CD4-positive, alpha-beta T cell treated with Interleukin-17A for 4 hours (primary cell): ENCODE measurements at regions not wholly inside any gene's neighbourhood (a gene's known extent, or its start where the extent isn't known, plus 50 kb on each side); places are given as distances from the start of the nearest gene placed in this dataset.

Experiments used
- DNase-seq: peaks from one replicate; pipeline ENCODE4 v3.0.0-alpha.2; 2020; ENCODE audit warnings: mixed read lengths

DNA sequence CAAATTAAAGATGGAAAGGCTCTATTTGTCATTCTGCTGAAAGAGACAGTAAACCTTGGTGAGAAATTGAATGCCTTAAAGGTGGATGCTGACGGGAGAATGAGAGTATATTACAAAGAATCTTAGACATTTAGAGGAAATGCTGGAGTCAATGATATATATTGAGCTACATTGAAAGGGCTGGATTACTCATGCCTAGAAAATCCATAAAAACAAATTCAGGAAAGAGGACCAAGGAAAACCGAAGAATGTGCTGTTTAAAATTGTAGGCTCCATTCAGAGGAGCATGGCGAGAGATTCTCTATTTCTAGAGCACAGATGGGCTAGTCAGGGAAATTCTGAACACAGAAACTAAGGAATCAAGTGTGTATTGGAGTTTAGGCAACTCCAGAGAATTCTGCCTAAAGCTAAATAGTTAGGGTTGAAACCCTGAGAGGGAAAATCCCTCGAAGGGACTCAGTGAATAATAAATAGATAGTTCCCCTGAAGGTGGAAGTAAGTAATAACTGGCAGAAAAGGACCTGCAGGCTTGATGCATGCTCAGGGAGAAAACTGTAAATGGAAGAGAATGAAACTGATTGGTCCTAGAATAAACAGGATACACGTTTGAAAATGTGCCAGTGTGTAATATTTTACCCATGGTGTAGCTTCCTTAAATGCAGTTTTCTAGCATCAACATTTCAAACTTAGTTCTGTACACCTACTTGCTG is 1532.4 kb upstream of the TENM3 start:
- DNase-seq = no peak

DNA sequence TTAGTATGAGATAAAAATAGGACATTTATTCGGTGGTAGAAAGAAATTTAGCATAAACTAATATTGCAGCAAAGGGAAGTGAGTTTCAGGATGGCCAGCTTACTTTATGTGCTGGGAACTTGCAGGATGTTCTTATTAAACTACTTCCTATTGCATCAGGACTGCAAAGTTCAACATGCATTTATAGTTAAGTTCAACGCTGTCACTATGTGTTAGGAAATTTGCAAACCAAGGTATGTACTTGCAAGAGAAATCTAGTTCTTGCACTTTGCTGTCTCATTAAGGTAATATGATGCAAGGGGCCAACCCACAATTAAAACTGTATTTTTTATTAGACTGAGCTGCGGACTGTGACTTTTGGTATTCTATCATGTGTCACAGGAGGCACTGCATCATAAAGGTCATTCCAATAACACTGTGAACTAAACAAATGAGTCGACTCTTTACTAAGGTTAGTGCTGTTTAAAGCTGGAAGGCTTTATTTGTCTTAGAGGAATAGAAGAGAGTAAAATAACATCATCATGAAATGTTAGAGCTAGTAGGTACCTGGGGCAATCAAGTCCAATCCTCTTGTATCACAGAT is 1525.7 kb upstream of the TENM3 start:
- no peak for DNase-seq

DNA sequence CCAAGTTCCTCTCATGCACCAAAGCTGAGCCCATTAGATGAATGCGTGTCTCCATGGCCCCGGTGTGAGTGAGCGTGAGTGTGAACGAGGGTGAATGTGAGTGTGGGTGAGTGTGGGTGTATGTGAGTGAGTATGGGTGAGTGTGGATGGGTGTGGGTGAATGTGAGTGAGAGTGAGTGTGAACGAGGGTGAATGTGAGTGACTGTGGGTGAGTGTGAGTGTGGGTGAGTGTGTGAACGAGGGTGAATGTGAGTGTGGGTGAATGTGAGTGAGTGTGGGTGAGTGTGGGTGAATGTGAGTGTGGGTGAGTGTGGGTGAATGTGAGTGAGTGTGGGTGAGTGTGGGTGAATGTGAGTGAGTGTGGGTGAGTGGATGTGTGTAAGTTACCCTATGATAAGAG is 1521.8 kb upstream of the TENM3 start:
- DNase-seq = no peak

DNA sequence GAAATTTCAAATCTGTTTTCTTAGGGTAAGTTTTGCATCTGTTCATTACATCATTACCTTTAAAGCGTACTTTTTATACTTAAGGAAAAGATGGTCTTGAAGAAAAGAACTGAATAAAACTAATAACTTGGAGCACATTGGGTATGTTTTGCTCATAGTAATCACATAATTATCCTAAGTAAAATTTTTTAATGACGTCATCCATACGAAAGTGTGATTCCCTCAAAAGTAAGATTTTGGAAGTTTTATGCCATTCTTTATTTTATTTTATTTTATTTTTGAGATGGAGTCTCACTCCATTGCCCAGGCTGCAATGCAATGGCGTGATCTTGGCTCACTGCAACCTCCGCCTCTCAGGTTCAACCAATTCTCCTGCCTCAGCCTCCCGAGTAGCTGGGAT is 1516.6 kb upstream of the TENM3 start:
- DNase-seq = no peak

DNA sequence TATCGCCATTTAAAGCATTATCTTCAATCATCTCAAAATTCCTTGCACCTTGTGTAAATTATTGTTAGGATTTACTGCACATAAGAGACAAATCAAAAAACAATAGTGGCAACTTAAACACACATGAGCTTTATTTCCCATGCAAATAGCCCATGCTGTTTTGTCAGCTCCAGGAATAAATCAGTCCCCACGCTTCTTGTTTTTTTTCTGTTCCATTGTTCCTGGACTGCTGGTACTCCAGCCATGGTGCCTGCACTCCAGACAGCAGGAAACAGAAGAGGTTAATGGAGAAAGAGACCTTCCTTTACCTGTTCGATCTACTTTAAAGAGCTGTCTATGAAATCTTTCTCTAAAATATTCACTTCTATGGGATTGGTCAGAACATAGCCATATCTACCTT is 1515.7 kb upstream of the TENM3 start:
- no peak for DNase-seq

DNA sequence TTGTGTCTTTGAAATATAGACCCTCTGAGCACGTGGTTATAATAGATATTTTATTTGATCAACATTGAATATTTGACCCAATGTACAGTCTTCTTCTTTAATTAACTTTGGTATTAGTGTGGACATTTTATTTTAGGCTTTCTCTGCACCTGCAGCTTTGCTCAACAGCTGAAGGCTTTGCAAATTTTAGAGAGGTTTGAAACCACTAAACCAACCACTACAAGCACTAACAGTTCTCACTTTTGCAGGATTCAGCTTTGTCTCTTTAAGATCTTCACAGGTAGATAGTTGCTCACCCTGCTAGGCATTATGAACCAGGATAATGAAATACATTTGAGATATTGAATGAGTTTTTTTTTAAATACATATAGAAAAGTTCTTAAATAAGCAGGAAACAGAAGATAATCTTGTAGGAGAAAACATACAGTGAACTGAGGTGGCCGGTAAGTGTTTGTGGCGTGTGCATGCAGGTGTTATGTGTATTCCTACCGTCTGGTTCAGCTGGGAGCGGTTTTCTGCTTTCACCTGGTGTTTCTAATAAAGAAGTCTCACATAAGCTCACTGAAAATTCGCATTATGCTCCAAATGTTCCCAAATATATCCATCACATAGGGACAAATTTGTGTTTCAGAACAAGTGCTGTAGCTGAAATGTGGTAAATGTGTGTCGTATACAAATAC is 1508.3 kb upstream of the TENM3 start:
- no peak for DNase-seq

DNA sequence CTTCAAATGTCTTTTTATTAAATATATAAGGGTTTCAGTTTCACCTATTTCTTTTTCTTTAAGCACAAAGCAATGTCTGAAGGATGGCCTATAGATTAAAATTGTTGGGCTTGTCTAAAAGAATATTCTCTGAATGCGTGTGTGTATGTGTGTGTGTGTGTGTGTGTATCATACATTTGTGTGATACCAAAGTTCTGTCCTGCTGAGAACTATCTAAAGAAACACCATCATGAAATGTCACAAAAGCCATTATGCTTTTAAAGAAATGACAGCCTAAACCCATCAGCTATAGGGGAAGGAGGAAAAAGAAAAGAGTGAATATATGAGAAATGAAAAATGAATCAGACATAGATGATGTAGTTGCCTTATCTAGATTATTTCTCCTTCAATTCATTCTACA is 1501.5 kb upstream of the TENM3 start:
- DNase-seq = no peak

DNA sequence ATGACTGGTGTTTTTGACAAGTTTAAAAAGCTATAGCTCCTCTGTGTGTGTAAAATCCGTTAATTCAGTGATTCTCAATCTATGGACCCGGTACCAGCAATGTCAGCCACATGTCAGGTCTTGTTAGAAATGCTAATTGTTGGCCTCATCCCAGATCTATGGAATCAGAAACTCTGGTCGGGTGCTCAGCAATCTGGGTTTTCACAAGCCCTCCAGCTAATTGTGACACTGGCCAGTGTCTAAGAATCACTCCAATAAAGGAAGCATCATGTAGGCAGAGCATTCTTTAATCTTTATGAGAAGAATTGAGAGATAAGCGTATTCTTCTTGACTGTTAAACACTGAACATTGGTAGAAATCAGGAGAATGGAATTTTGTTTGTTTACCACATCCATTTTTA is 1498.2 kb upstream of the TENM3 start:
- DNase-seq = no peak

DNA sequence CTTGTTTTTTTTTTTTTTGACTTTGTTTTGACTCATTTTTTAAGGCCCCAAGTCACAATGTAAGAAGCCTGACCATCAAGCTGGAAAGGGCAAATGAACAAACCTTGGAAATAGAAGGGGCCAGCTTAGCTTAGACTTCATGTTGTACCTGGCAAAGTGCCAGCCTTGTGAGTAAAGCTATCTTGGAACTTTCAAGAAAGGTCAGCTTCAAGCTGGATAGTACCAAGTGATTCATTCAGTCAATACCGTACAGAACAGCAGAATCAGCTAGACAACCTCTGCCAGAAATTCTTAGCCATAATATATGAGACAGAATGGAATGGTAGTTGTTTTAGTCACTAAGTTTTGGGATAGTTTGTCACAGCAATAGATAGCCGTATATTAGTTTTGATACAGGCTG is 1492.2 kb upstream of the TENM3 start:
- DNase-seq = no peak

DNA sequence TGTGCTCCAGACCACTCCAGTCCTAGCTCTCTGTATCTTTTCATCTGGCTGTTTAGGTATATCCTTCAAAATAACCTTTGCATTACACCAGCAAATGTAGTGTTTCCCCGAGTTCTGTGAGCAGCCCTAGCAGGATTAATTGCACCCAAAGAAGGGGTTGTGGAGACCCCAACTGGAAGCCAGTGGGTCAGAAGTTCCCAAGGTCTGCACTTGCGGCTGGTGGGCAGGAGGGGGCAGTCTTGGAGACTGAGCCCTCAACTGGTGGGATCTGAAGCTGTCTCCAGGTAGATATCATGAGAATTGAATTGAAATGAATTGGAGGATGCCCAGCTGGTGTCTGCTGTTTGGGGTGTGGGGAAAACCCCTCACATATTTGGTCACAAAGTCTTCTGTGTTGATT is 1485.3 kb upstream of the TENM3 start:
- no peak for DNase-seq

DNA sequence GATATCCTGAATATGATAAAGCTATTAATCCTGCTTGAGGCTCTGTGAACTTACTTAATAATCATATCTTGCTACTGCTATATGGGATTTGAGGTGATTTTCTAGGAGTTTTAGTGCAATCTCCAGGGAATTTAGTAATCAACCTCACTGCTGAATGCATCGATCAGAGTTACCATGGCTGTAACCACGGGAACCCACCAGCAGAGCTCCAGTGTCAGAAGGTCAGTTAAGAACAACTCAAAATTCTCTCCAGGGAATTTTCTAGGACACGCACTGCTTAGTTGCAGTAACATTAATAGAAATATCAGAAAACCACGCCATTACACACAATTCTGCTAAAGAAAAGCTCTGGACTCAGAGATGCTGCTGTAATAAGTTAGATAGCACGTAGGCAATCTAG is 1477.2 kb upstream of the TENM3 start:
- no peak for DNase-seq

DNA sequence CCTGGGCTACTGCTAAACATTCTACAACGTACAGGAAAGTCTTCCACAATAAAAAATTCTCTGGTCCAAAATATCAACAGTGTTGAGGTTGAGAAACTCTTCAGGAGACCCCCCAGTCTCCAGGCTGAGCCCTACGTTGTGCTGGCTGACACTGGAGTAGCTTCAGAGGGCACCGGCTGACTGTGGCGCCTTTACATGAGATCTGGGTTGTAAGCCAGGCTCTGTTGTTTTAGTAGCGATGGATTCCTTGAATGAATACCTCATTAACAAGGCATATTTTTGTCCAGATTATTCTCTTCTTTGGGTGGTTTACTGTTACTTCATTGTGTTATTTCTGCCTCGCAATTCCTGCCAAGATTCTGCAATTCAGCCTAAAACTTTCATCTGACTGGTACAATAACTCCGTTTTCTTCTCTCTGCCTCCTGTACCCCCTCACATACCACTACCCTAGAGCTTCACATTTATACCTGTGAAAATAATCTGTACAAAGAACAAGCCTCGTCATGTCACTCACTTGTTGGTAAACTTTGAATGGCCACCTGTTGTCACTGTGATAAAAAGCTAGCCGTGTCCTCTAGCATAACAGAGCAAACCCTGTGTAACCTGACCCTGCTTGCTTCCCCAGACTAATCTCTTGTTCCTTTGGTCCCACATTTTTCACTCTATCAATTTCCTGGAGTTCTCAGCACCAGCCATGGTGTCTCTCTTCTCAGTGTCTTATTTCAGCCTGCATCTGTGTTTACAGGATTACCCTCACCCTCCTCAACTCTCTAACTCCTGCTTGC is 1476.1 kb upstream of the TENM3 start:
- DNase-seq = no peak

DNA sequence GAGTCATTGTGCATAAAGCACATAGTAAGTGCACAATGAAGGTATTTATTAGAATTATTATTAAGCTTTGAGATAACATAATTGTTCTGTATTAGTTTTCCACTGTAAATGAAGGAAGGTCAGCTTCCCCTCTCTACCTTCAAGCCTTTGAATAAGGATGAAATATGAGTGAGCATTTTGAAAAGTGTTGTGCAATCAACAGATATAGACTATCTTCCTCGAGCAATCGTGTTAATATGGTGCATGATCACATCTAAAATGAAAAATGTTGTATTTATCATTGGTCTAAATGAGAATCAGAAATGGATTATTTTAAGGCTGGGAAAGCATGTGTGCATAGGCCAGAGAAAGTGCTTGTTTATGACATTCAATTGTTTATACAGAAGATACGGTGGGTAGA is 1474.6 kb upstream of the TENM3 start:
- no peak for DNase-seq

DNA sequence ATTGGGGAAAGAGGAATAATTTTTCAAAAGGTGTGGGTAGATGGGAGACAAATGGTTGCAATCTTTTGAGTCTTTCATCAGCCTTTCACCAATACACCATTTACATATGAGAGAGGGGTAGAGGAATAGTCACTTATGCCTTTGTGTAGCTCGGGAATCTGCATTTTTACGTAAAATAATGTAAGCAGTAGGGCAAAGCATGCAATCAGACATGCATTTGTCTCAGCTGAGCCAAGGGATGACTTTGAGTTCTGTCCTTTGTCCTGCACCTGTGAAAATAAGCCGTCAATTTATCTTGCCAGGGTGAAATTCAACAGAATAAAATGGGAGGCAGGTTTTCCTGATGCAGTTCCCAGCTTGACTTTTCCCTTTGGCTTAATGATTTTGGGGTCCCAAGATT is 1473.4 kb upstream of the TENM3 start:
- DNase-seq = no peak

DNA sequence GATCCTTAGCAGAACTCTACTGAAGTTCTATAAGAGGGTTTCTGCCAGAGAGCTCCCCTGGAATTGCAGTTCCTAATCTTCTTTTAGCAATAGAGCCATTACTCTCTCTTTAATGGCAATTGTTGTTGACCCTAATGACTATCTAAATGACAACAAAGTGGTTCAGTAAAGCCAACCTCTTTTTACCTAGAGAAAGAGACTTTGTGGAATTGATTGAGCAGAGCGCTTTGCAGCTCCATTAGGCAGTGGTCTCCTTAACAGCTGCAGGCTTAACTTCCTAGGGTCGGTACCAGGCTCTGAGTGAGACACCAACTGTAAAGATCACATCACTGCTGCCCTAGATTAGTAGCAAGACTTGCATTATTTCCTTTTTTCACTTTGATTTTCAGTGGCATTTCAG is 1472.9 kb upstream of the TENM3 start:
- no peak for DNase-seq

DNA sequence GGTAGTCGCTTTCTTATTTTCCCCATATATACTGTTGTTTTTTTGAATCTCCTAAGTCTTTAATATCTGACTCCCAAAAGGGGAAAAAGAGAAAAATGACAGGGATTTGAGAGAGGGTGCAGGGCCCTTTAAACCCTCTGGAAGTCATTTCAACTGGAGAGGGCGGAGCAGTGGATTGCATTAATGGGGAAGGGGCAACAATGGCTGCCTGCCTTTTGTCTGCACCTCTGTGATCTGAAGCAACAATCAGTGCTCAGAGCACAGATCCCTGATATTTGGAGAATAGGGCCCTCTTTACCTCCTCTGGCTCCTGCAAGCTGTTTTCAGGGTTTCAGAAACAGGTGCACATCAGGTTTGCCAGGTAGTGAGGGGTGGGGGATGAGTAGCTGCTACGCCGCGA is 1458.3 kb upstream of the TENM3 start:
- no peak for DNase-seq

DNA sequence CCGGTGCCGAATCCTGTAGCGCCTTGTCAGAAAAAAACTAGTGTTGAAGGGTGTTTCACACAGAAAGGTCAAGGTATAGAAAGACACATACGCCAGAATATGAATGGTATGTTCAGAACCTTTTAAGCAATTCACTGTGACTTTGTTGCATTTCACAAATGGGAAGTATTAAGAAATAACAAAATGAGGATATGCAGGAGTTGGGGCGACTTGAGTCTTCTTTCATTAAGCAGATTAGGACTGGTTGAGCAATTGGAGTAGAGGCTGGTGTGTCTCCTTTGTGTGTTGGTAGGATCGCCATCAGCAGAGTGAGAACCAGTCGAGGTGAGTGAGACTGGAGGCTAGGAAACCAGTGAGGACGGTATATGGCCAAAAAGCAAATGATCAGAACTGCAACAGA is 1454.5 kb upstream of the TENM3 start:
- no peak for DNase-seq

DNA sequence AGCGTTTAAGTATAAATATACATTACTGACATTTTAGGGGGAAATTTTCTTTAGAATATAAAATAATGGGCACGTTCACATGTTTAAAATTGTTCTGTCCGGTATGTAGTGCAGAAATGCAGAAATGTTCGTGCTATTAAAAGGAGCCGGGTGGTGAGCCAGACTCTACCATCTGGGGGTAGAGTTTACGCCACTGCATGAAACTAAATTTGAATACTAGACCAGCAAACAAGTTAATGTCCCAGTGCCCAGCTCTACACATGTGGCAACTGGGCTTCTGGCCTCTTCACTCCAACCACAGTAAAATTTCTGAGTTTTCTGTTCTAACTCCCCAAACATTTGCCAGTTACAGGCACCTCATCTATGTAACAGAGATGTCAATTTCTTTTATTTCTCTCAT is 1453.3 kb upstream of the TENM3 start:
- no peak for DNase-seq

DNA sequence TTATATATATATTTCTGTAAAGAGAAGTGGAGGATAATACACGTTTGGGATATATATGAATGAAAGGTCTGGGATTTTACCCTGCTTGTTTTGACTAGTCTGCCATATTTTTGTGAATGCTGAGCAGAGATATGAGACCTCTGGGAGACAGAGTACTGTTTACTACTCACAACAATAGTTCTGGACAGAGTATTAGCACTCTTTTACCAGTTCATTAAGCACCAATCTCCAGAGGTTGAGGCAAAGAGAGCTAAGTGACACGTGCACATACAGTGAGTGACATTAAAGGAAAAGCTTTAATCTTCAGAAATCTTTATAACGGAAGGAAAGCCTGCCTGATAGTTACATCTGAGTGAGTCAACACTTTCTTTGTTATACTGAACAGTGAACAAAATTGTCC is 1452.7 kb upstream of the TENM3 start:
- DNase-seq = no peak

DNA sequence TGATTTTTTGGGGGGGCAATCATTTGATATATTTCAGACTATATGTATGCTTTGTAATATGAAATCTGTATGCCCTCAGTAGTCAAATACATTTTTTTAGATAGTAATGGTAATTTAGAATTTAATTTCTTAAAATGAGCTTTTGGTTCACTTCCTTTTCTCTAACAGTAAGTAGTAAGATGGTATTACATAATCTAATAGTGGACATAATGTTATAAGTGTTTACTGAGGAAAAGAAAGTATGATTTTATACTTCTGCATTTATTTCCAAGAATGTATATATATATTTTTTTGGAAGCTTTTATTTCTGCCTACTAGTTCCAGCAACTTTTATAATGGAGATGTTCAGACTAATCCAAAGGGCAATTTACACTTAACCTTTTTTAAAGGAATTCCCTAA is 1450.7 kb upstream of the TENM3 start:
- DNase-seq = no peak

DNA sequence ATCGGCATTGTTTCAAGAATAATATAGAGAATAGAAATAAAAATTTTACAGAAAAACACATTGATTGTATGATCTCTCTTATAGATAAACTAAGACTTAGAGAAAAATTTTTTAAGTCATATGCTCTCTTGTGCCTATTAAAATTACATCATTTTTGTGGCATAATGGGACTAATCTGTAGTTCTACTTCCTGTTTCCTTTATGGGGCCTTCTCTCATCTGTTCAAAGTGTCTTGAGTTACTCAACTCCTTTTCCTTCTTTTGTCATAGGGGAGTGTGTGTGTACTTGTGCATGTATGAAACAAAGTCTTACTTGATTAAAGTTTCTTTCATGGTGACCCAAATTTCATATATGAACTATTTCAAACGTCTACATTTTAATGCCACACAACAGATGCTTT is 1448.9 kb upstream of the TENM3 start:
- no peak for DNase-seq

DNA sequence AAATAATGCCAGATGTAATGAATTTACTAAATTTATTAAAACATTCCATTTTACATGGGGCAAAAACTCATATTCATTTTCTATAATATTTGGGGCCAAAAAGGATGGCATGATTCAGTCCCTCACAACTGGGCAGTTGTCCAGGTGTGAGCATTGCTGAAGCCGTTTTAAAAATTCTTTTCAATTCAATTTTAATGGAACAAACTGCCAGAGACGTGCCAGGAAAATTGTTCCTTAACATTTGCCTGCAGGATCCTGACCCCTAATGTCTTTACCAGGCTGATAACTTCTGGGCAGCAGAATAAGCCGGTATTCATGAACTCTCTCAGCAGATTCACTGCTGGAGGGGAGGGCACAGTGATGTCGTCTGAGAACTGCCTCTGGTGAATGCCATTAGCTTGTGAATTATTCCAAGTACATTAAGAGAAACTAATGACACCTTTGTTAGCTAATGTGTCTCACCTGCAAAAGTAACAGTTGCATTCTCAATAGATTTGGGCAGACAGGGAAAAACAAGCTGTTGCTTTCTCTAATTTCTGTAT is 1445.1 kb upstream of the TENM3 start:
- no peak for DNase-seq

DNA sequence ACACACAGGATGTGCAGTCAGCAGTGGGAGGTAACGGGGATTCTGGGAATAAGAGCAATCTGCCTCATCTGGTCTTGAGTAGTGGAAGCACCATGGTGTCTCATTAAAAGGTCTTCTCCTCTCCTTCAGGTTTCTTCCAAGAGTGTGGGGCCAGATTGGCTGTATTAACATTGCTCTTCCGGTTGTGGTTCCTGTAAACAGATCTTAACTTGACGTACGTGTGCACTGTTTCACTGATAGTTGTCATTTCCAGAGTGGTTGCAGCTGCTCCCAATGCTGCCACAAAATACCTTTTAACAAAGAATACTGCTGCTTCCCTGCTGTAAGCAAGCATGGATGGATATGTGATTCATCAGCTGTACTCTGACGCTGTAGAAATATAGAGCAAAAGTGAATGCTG is 1443.4 kb upstream of the TENM3 start:
- DNase-seq = no peak

DNA sequence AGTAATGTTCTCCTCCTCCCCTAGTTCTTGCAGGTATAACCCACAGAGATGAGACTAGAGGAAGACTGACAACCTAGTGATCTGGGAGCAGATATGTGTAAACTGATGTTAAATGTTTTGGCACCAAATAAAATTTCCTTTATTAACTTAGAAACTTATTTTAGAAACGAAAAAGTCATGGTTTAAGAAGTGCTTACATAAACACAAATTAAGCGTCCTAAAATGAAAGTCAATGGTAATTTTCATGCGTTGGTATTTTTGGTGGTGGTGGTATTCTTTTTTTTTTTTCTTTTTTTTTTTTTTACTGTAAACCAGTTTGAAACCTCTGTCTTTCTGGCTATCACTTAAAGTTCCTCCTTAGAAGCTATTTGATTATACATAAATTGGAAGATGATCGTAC is 1438.1 kb upstream of the TENM3 start:
- no peak for DNase-seq
